Fibroblast of lung (primary cell): ENCODE measurements at regions not wholly inside any gene's neighbourhood (a gene's known extent, or its start where the extent isn't known, plus 50 kb on each side); places are given as distances from the start of the nearest gene placed in this dataset.

ENCODE experiments used
- DNase-seq, 2 donors: peaks; one replicate each; pipeline versions ENCODE4 v3.0.0 to v3.0.0-alpha.2; 2010; ENCODE audit warnings: low read depth in 2 of 2
- H2AFZ ChIP-seq: 2 replicates; pipeline ENCODE4 v1.5.1; 2012; ENCODE audit warnings: low read length, control low read depth, inconsistent platforms
- H3K27ac ChIP-seq: 2 replicates; pipeline ENCODE4 v1.5.1; 2011; ENCODE audit warnings: low read length, control low read depth; ENCODE audit not compliant: insufficient read depth
- H3K27me3 ChIP-seq: 2 replicates; pipeline ENCODE4 v1.5.1; 2011; ENCODE audit warnings: mild to moderate bottlenecking, low read length; ENCODE audit not compliant: control insufficient read depth, insufficient read depth
- H3K36me3 ChIP-seq: 2 replicates; pipeline ENCODE4 v1.5.1; 2011; ENCODE audit warnings: low read length; ENCODE audit not compliant: control insufficient read depth, insufficient read depth
- H3K4me1 ChIP-seq: 2 replicates; pipeline ENCODE4 v1.5.1; 2011; ENCODE audit warnings: low read length; ENCODE audit not compliant: control insufficient read depth, insufficient read depth; ENCODE audit errors: extremely low read depth
- H3K4me2 ChIP-seq: 2 replicates; pipeline ENCODE4 v1.5.1; 2011; ENCODE audit warnings: low read length, control low read depth; ENCODE audit not compliant: insufficient read depth; ENCODE audit errors: extremely low read depth
- H3K4me3 ChIP-seq, 4 experiments: fragments of 200-600 bp in 1 of 4; sonication (generic) in 1 of 4; replicated peaks in 1 of 4; 2 replicates each; pipeline ENCODE4 v1.5.1; 2011 to 2016; ENCODE audit warnings: low read length in 4 of 4, low read depth in 3 of 4, mild to moderate bottlenecking in 3 of 4, control low read depth in 2 of 4, inconsistent platforms in 1 of 4, mixed read lengths in 1 of 4; ENCODE audit not compliant: insufficient read depth in 1 of 4; ENCODE audit errors: control extremely low read depth in 1 of 4
- H3K79me2 ChIP-seq: 2 replicates; pipeline ENCODE4 v1.5.1; 2012; ENCODE audit warnings: mild to moderate bottlenecking, low read length, inconsistent platforms; ENCODE audit not compliant: control insufficient read depth, insufficient read depth
- H3K9ac ChIP-seq: 2 replicates; pipeline ENCODE4 v1.5.1; 2011; ENCODE audit warnings: mild to moderate bottlenecking, low read length, control low read depth; ENCODE audit not compliant: insufficient read depth
- H3K9me3 ChIP-seq: 2 replicates; pipeline ENCODE4 v1.5.1; 2012; ENCODE audit warnings: low read depth, low read length; ENCODE audit not compliant: control insufficient read depth, insufficient read depth
- H4K20me1 ChIP-seq: 2 replicates; pipeline ENCODE4 v1.5.1; 2011; ENCODE audit warnings: low read length; ENCODE audit not compliant: control insufficient read depth, insufficient read depth; ENCODE audit errors: extremely low read depth
- EZH2 ChIP-seq: IDR thresholded peaks from 2 replicates; pipeline ENCODE4 v1.5.1; 2012; ENCODE audit warnings: low read length, control low read depth, mild to moderate bottlenecking; ENCODE audit errors: missing control alignments
- TF ChIP-seq, protein P1 (sequence below), 2 donors: IDR thresholded peaks in 1 of 2; conservative IDR thresholded peaks in 1 of 2; 1 replicate in 1 of 2; 2 replicates in 1 of 2; pipeline ENCODE4 v1.5.1; 2011 to 2012; ENCODE audit warnings: low read length in 2 of 2, control low read depth in 1 of 2, inconsistent platforms in 1 of 2, low read depth in 1 of 2, mild to moderate bottlenecking in 1 of 2

DNA sequence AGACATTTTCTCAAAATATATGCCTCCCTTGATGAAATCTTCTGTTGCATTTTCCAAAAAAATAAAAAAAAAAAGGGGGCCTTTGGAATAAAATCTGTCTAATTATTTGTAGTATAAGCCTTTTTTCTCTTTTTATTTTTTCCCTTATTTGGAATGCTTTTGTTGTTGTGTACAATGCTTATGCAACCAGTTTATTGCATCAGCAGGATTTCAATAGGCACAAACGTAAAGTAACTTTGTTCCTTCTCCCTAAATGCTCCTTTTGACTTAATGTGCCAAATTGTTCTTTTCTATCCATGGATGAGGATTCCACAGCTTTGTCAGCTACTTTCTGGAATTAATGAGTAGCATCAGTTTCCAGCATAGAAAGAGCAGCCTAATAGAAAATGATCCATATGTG is 59.6 kb upstream of the HPGD start:
- H3K79me2 ChIP-seq: no peaks in the 10 kb centered on the region
- DNase-seq: no peak
- H2AFZ ChIP-seq: no peak overlapping the region
- H3K27me3 ChIP-seq: no peaks in the 10 kb centered on the region
- no peaks in the 10 kb centered on the region for H3K9me3 ChIP-seq
- no peaks in the 10 kb centered on the region for H3K36me3 ChIP-seq
- no peaks in the 10 kb centered on the region for H3K4me1 ChIP-seq
- H4K20me1 ChIP-seq: no peaks in the 10 kb centered on the region
- H3K27ac ChIP-seq: no peak overlapping the region
- no peak overlapping the region for H3K4me2 ChIP-seq
- H3K9ac ChIP-seq: no peak overlapping the region
- H3K4me3 ChIP-seq: no peak overlapping the region
- no peak for TF ChIP-seq EZH2
- TF ChIP-seq, protein P1, sequence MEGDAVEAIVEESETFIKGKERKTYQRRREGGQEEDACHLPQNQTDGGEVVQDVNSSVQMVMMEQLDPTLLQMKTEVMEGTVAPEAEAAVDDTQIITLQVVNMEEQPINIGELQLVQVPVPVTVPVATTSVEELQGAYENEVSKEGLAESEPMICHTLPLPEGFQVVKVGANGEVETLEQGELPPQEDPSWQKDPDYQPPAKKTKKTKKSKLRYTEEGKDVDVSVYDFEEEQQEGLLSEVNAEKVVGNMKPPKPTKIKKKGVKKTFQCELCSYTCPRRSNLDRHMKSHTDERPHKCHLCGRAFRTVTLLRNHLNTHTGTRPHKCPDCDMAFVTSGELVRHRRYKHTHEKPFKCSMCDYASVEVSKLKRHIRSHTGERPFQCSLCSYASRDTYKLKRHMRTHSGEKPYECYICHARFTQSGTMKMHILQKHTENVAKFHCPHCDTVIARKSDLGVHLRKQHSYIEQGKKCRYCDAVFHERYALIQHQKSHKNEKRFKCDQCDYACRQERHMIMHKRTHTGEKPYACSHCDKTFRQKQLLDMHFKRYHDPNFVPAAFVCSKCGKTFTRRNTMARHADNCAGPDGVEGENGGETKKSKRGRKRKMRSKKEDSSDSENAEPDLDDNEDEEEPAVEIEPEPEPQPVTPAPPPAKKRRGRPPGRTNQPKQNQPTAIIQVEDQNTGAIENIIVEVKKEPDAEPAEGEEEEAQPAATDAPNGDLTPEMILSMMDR (conservative IDR thresholded peaks at IDR 0.05 in 1 of 2, IDR thresholded peaks at IDR 0.05 in 1 of 2; ENCODE audit: low read depth in 1 of 2, low read length in 2 of 2): no peak

DNA sequence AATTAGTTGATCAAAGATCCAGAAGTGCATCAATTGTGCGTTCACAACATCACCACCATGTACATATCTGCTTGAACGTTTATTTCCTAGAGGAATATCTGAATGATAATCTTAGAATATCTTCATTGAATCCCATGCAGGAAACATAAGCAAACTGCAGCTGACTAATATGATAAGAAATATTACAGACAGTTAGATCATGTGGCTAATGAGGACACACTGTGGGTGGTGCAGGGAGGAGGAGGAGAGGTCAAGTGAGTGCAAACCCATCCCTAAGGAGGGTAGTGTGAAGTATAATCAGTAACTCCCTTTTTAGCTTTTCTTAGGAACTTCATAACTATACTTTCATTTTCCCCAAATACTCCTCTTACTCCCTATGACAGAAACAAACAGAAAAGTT is 58.3 kb upstream of the HPGD start:
- Histone ChIP-seq H2AFZ (no peak overlapping the region), H3K27me3 (no peaks in the 10 kb centered on the region), H4K20me1 (no peaks in the 10 kb centered on the region), H3K9me3 (no peaks in the 10 kb centered on the region), H3K4me2 (no peak overlapping the region), H3K36me3 (no peaks in the 10 kb centered on the region), H3K27ac (no peak overlapping the region), H3K9ac (no peak overlapping the region), H3K4me1 (no peaks in the 10 kb centered on the region), H3K79me2 (no peaks in the 10 kb centered on the region), H3K4me3 (no peak overlapping the region)
- DNase-seq: peak in 1 of 2 donors; percentile 28
- TF ChIP-seq, protein P1 (conservative IDR thresholded peaks at IDR 0.05 in 1 of 2, IDR thresholded peaks at IDR 0.05 in 1 of 2; ENCODE audit: low read depth in 1 of 2, low read length in 2 of 2): no peak
- no peak for TF ChIP-seq EZH2

DNA sequence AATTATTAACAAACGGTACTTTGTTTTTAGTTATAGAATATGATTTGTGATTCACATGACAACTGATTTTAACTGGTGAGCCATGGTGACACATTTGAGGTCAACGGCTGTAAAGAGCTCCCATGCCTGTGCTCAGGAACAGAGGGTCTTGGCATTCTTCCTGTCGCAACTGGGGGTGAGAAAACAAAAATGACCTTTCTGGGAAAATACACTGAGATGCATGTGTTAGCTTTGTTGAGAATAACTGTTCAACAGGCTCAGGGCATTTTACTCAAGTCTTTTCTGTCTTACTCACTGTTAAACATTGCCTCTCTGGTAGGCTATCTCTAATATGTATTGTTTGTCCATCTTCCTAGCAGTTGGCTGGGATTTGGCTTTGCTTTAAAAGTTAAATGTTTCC is 57.1 kb upstream of the HPGD start:
- H3K4me3 ChIP-seq: no peak overlapping the region
- no peaks in the 10 kb centered on the region for H3K9me3 ChIP-seq
- H2AFZ ChIP-seq: no peak overlapping the region
- TF ChIP-seq, protein P1 (conservative IDR thresholded peaks at IDR 0.05 in 1 of 2, IDR thresholded peaks at IDR 0.05 in 1 of 2; ENCODE audit: low read depth in 1 of 2, low read length in 2 of 2): no peak
- no peak for TF ChIP-seq EZH2
- no peak overlapping the region for H3K27ac ChIP-seq
- H3K27me3 ChIP-seq: no peaks in the 10 kb centered on the region
- no peaks in the 10 kb centered on the region for H4K20me1 ChIP-seq
- no peak overlapping the region for H3K9ac ChIP-seq
- no peaks in the 10 kb centered on the region for H3K36me3 ChIP-seq
- DNase-seq: peak in 1 of 2 donors; percentile 13
- no peak overlapping the region for H3K4me2 ChIP-seq
- H3K79me2 ChIP-seq: no peaks in the 10 kb centered on the region
- H3K4me1 ChIP-seq: no peaks in the 10 kb centered on the region
